Immature natural killer cell (primary cell): ENCODE measurements at regions not wholly inside any gene's neighbourhood (a gene's known extent, or its start where the extent isn't known, plus 50 kb on each side); places are given as distances from the start of the nearest gene placed in this dataset.
"Not testable (repeated sequence)": the region's sequence is repeated elsewhere in the genome, so short reads cannot be mapped to it uniquely, and the experiment has no call there.

Experiments
- DNase-seq, 3 donors: peaks; one replicate each; pipeline ENCODE4 v3.0.0; 2022; ENCODE audit warnings: mixed read lengths in 1 of 3
- H3K27ac Mint-ChIP-seq, 6 donors: one replicate each; pipeline ENCODE4 v1.8.0; 2020; ENCODE audit warnings: mixed read lengths in 6 of 6, mild to moderate bottlenecking in 5 of 6, inconsistent platforms in 4 of 6, moderate library complexity in 3 of 6
- H3K27me3 Mint-ChIP-seq, 3 donors: one replicate each; pipeline ENCODE4 v1.8.0; 2020 to 2021; ENCODE audit warnings: low read depth in 3 of 3, mild to moderate bottlenecking in 3 of 3, mixed read lengths in 3 of 3, moderate library complexity in 3 of 3, inconsistent platforms in 1 of 3
- H3K36me3 Mint-ChIP-seq, 3 donors: one replicate each; pipeline ENCODE4 v1.8.0; 2020; ENCODE audit warnings: mixed read lengths in 3 of 3, inconsistent platforms in 2 of 3, mild to moderate bottlenecking in 2 of 3
- H3K4me1 Mint-ChIP-seq, 2 donors: one replicate each; pipeline ENCODE4 v1.8.0; 2020; ENCODE audit warnings: inconsistent platforms in 2 of 2, mild to moderate bottlenecking in 2 of 2, mixed read lengths in 2 of 2, moderate library complexity in 1 of 2
- H3K4me3 Mint-ChIP-seq, 5 donors: one replicate each; pipeline ENCODE4 v1.8.0; 2020; ENCODE audit warnings: mild to moderate bottlenecking in 5 of 5, mixed read lengths in 5 of 5, inconsistent platforms in 3 of 5, moderate library complexity in 3 of 5
- H3K9me3 Mint-ChIP-seq, 6 donors: one replicate each; pipeline ENCODE4 v1.8.0; 2020; ENCODE audit warnings: mild to moderate bottlenecking in 6 of 6, mixed read lengths in 6 of 6, inconsistent platforms in 4 of 6, moderate library complexity in 3 of 6

GRCh38 chr6:140677781-140678528 lies 1303.5 kb upstream of the CITED2 start:
- Mint-ChIP-seq H3K4me3 (no peak overlapping the region), H3K9me3 (peaks cover 0 to 4% (median under 1%) of the 10 kb centered on the region in 6 donors), H3K36me3 (no peaks in the 10 kb centered on the region), H3K27me3 (no peaks in the 10 kb centered on the region), H3K4me1 (no peaks in the 10 kb centered on the region), H3K27ac (no peak overlapping the region)
- no peak for DNase-seq

GRCh38 chr6:140671926-140672325 lies 1297.5 kb upstream of the CITED2 start:
- no peaks in the 10 kb centered on the region for H3K27me3 Mint-ChIP-seq
- H3K36me3 Mint-ChIP-seq, result no peaks in the 10 kb centered on the region
- no peak overlapping the region for H3K4me3 Mint-ChIP-seq
- DNase-seq, result no peak
- H3K9me3 Mint-ChIP-seq, result no peaks in the 10 kb centered on the region
- H3K27ac Mint-ChIP-seq, result no peak overlapping the region
- no peaks in the 10 kb centered on the region for H3K4me1 Mint-ChIP-seq

- H3K4me1 Mint-ChIP-seq, result no peaks in the 10 kb centered on the region
These were observed 1295.6 kb upstream of the CITED2 start for GRCh38 chr6:140670021-140670420.

GRCh38 chr6:140669321-140669720 lies 1294.9 kb upstream of the CITED2 start:
- Mint-ChIP-seq H3K9me3 (no peaks in the 10 kb centered on the region), H3K27ac (no peak overlapping the region), H3K27me3 (no peaks in the 10 kb centered on the region), H3K4me3 (no peak overlapping the region), H3K4me1 (no peaks in the 10 kb centered on the region), H3K36me3 (no peaks in the 10 kb centered on the region)
- no peak for DNase-seq

More at GRCh38 chr6:140670021-140670420, 1295.6 kb upstream of the CITED2 start:
- Mint-ChIP-seq H3K9me3 (no peaks in the 10 kb centered on the region), H3K27ac (no peak overlapping the region), H3K36me3 (no peaks in the 10 kb centered on the region), H3K4me3 (no peak overlapping the region), H3K27me3 (no peaks in the 10 kb centered on the region)
- no peak for DNase-seq

GRCh38 chr6:140663772-140664171 lies 1289.3 kb upstream of the CITED2 start:
- no peak for DNase-seq
- no peak overlapping the region for H3K27ac Mint-ChIP-seq
- H3K27me3 Mint-ChIP-seq, result no peaks in the 10 kb centered on the region

GRCh38 chr6:140663094-140663493 lies 1288.6 kb upstream of the CITED2 start:
- DNase-seq, result no peak
- H3K27ac Mint-ChIP-seq, result no peak overlapping the region
- H3K36me3 Mint-ChIP-seq, result no peaks in the 10 kb centered on the region
- H3K9me3 Mint-ChIP-seq, result no peaks in the 10 kb centered on the region
- no peak overlapping the region for H3K4me3 Mint-ChIP-seq
- no peaks in the 10 kb centered on the region for H3K4me1 Mint-ChIP-seq
- no peaks in the 10 kb centered on the region for H3K27me3 Mint-ChIP-seq

More at GRCh38 chr6:140663772-140664171, 1289.3 kb upstream of the CITED2 start:
- Mint-ChIP-seq H3K4me1 (no peaks in the 10 kb centered on the region), H3K36me3 (no peaks in the 10 kb centered on the region), H3K9me3 (no peaks in the 10 kb centered on the region), H3K4me3 (no peak overlapping the region)

GRCh38 chr6:140661691-140662090 lies 1287.2 kb upstream of the CITED2 start:
- no peak for DNase-seq
- Mint-ChIP-seq H3K4me3 (no peak overlapping the region), H3K27me3 (no peaks in the 10 kb centered on the region), H3K4me1 (no peaks in the 10 kb centered on the region), H3K27ac (no peak overlapping the region), H3K36me3 (no peaks in the 10 kb centered on the region), H3K9me3 (no peaks in the 10 kb centered on the region)

- H3K27me3 Mint-ChIP-seq, result no peaks in the 10 kb centered on the region
- H3K4me1 Mint-ChIP-seq, result no peaks in the 10 kb centered on the region
- no peak for DNase-seq
- H3K27ac Mint-ChIP-seq, result no peak overlapping the region
- peaks cover 0 to 2% (median 0%) of the 10 kb centered on the region in 6 donors for H3K9me3 Mint-ChIP-seq
- H3K4me3 Mint-ChIP-seq, result no peak overlapping the region
- H3K36me3 Mint-ChIP-seq, result no peaks in the 10 kb centered on the region
These were observed 1285.8 kb upstream of the CITED2 start for GRCh38 chr6:140660295-140660694.

- DNase-seq, result no peak
- H3K4me3 Mint-ChIP-seq, result no peak overlapping the region
- H3K27ac Mint-ChIP-seq, result no peak overlapping the region
- H3K27me3 Mint-ChIP-seq, result no peaks in the 10 kb centered on the region
- H3K4me1 Mint-ChIP-seq, result no peaks in the 10 kb centered on the region
- peaks cover 0 to 2% (median 0%) of the 10 kb centered on the region in 6 donors for H3K9me3 Mint-ChIP-seq
- no peaks in the 10 kb centered on the region for H3K36me3 Mint-ChIP-seq
These were observed 1279.5 kb upstream of the CITED2 start for GRCh38 chr6:140653972-140654371.

- Mint-ChIP-seq H3K4me3 (no peak overlapping the region), H3K27me3 (peaks cover 0 to 2% (median 0%) of the 10 kb centered on the region in 3 donors), H3K4me1 (no peaks in the 10 kb centered on the region), H3K9me3 (peaks cover 0 to 2% (median 0%) of the 10 kb centered on the region in 6 donors), H3K27ac (no peak overlapping the region), H3K36me3 (no peaks in the 10 kb centered on the region)
- no peak for DNase-seq
These were observed 1279.1 kb upstream of the CITED2 start for GRCh38 chr6:140653506-140653905.

GRCh38 chr6:140649502-140649901 lies 1275.1 kb upstream of the CITED2 start:
- not testable (repeated sequence) for H3K36me3 Mint-ChIP-seq, H3K4me1 Mint-ChIP-seq

GRCh38 chr6:140647322-140647721 lies 1272.9 kb upstream of the CITED2 start:
- not testable (repeated sequence) for H3K4me1 Mint-ChIP-seq, H3K27me3 Mint-ChIP-seq, H3K4me3 Mint-ChIP-seq, DNase-seq, H3K36me3 Mint-ChIP-seq, H3K27ac Mint-ChIP-seq
- H3K9me3 Mint-ChIP-seq, result peaks cover 0 to 11% (median 4%) of the 10 kb centered on the region in 6 donors

More at GRCh38 chr6:140649502-140649901, 1275.1 kb upstream of the CITED2 start:
- not testable (repeated sequence) for H3K27ac Mint-ChIP-seq, H3K4me3 Mint-ChIP-seq, H3K27me3 Mint-ChIP-seq, DNase-seq
- peaks cover 0 to 11% (median 3%) of the 10 kb centered on the region in 6 donors for H3K9me3 Mint-ChIP-seq

- DNase-seq, result no peak
- H3K27ac Mint-ChIP-seq, result no peak overlapping the region
- H3K4me1 Mint-ChIP-seq, result no peaks in the 10 kb centered on the region
- no peaks in the 10 kb centered on the region for H3K36me3 Mint-ChIP-seq
- H3K27me3 Mint-ChIP-seq, result peaks cover 1 to 3% (median 2%) of the 10 kb centered on the region in 3 donors
- H3K4me3 Mint-ChIP-seq, result no peak overlapping the region
- peaks cover 0 to 12% (median 6%) of the 10 kb centered on the region in 6 donors for H3K9me3 Mint-ChIP-seq
These were observed 1269.6 kb upstream of the CITED2 start for GRCh38 chr6:140644017-140644416.

GRCh38 chr6:140641412-140641811 lies 1267.0 kb upstream of the CITED2 start:
- H3K27ac Mint-ChIP-seq, result no peak overlapping the region
- no peak overlapping the region for H3K4me3 Mint-ChIP-seq
- H3K27me3 Mint-ChIP-seq, result peaks cover 0 to 4% (median 1%) of the 10 kb centered on the region in 3 donors
- no peaks in the 10 kb centered on the region for H3K36me3 Mint-ChIP-seq
- H3K9me3 Mint-ChIP-seq, result peaks cover 0 to 6% (median 3%) of the 10 kb centered on the region in 6 donors
- H3K4me1 Mint-ChIP-seq, result no peaks in the 10 kb centered on the region
- no peak for DNase-seq

- H3K27me3 Mint-ChIP-seq, result peaks cover 0 to 3% (median 2%) of the 10 kb centered on the region in 3 donors
- H3K27ac Mint-ChIP-seq, result no peak overlapping the region
- H3K36me3 Mint-ChIP-seq, result no peaks in the 10 kb centered on the region
- H3K4me3 Mint-ChIP-seq, result no peak overlapping the region
- H3K9me3 Mint-ChIP-seq, result peaks cover 0 to 7% (median 2%) of the 10 kb centered on the region in 6 donors
- no peaks in the 10 kb centered on the region for H3K4me1 Mint-ChIP-seq
- no peak for DNase-seq
These were observed 1262.5 kb upstream of the CITED2 start for GRCh38 chr6:140636908-140637402.
